ENCODE measurements at regions not wholly inside any gene's neighbourhood (a gene's known extent, or its start where the extent isn't known, plus 50 kb on each side); places are given as distances from the start of the nearest gene placed in this dataset.

DNA sequence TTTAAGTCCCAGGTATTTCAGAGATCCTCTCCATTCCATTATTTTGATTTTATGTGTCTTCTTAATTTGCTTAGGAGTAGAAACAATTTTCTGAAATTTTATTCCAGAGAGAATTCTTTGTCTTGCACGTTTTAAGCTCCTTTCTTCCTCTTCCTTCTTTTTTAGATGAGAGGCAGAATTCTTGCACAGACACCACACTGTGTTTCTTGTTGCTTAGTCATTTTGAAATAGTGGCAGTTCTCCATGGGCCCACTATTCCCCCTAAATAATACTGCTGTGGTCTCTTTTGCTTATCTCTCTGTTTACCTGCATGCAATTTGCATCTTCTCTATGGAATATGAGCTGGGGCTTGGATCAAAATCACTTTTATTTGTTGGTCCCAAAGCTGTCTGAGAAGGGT, 54.3 kb upstream of the WAC start:
- CTCF ChIA-PET, result no interaction called here
- H3K36me3 ChIP-seq (ENCODE audit: control insufficient read depth in 1 of 2, insufficient read depth in 2 of 2, low read length in 2 of 2), result no peaks in the 10 kb centered on the region
- H3K27ac ChIP-seq (ENCODE audit: low read depth, low read length), result no peak overlapping the region
- H3K4me3 ChIP-seq (replicated peaks in 1 of 2; ENCODE audit: low read depth in 1 of 2, low read length in 2 of 2), result no peak overlapping the region
- no peaks in the 10 kb centered on the region for H3K79me2 ChIP-seq (ENCODE audit: insufficient read depth, low read length)
- RAD21 ChIA-PET (ENCODE audit: low non-redundant PET in 1 of 2, low total read pairs in 2 of 2, uncharacterized antibody in 2 of 2, unreplicated experiment in 2 of 2), result no interaction called here
- TF ChIP-seq, protein P1, sequence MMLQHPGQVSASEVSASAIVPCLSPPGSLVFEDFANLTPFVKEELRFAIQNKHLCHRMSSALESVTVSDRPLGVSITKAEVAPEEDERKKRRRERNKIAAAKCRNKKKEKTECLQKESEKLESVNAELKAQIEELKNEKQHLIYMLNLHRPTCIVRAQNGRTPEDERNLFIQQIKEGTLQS (IDR thresholded peaks at IDR 0.05), result no peak
- TF ChIP-seq TCF7L2 (IDR thresholded peaks at IDR 0.05; ENCODE audit: borderline replicate concordance, extremely low read depth, insufficient read depth, insufficient read length) (no peak), CEBPB (IDR thresholded peaks at IDR 0.05; ENCODE audit: low read depth) (no peak), EZH2phosphoT487 (IDR thresholded peaks at IDR 0.05; ENCODE audit: borderline replicate concordance) (no peak), ZFX (IDR thresholded peaks at IDR 0.05) (no peak), SRF (IDR thresholded peaks at IDR 0.05; ENCODE audit: low read depth) (no peak), CBX3 (IDR thresholded peaks at IDR 0.05; ENCODE audit: low read depth) (no peak), SIN3A (IDR thresholded peaks at IDR 0.05; ENCODE audit: low read depth) (no peak), SP1 (IDR thresholded peaks at IDR 0.05; ENCODE audit: low read depth) (no peak), JUND (IDR thresholded peaks at IDR 0.05) (no peak), POLR2A (IDR thresholded peaks at IDR 0.05; ENCODE audit: borderline replicate concordance, extremely low read depth, insufficient read depth, insufficient read length) (no peak), EGR1 (IDR thresholded peaks at IDR 0.05; ENCODE audit: low read depth) (no peak)
- TF ChIP-seq, protein P2, sequence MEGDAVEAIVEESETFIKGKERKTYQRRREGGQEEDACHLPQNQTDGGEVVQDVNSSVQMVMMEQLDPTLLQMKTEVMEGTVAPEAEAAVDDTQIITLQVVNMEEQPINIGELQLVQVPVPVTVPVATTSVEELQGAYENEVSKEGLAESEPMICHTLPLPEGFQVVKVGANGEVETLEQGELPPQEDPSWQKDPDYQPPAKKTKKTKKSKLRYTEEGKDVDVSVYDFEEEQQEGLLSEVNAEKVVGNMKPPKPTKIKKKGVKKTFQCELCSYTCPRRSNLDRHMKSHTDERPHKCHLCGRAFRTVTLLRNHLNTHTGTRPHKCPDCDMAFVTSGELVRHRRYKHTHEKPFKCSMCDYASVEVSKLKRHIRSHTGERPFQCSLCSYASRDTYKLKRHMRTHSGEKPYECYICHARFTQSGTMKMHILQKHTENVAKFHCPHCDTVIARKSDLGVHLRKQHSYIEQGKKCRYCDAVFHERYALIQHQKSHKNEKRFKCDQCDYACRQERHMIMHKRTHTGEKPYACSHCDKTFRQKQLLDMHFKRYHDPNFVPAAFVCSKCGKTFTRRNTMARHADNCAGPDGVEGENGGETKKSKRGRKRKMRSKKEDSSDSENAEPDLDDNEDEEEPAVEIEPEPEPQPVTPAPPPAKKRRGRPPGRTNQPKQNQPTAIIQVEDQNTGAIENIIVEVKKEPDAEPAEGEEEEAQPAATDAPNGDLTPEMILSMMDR (IDR thresholded peaks at IDR 0.05 in 2 of 3, conservative IDR thresholded peaks at IDR 0.05 in 1 of 3; ENCODE audit: borderline replicate concordance in 1 of 3, insufficient read depth in 1 of 3, low read depth in 2 of 3, low read length in 2 of 3), result no peak
- TF ChIP-seq, protein P3, sequence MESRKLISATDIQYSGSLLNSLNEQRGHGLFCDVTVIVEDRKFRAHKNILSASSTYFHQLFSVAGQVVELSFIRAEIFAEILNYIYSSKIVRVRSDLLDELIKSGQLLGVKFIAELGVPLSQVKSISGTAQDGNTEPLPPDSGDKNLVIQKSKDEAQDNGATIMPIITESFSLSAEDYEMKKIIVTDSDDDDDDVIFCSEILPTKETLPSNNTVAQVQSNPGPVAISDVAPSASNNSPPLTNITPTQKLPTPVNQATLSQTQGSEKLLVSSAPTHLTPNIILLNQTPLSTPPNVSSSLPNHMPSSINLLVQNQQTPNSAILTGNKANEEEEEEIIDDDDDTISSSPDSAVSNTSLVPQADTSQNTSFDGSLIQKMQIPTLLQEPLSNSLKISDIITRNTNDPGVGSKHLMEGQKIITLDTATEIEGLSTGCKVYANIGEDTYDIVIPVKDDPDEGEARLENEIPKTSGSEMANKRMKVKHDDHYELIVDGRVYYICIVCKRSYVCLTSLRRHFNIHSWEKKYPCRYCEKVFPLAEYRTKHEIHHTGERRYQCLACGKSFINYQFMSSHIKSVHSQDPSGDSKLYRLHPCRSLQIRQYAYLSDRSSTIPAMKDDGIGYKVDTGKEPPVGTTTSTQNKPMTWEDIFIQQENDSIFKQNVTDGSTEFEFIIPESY (IDR thresholded peaks at IDR 0.05; ENCODE audit: extremely low read depth, insufficient replicate concordance, low read length), result no peak
- TF ChIP-seq, protein P4, sequence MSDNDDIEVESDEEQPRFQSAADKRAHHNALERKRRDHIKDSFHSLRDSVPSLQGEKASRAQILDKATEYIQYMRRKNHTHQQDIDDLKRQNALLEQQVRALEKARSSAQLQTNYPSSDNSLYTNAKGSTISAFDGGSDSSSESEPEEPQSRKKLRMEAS (IDR thresholded peaks at IDR 0.05), result no peak
- POLR2A ChIA-PET, result interaction anchor here (0.5 kb wide), 1 partner anchor 42 kb away, joined by 3 read pairs; no protein-coding TSS in a partner anchor
- no TSS peak for BruUV-seq (replicated peaks)
- H3K9ac ChIP-seq (ENCODE audit: low read length), result no peak overlapping the region
- no peak overlapping the region for H2AFZ ChIP-seq (ENCODE audit: low read depth, low read length, poor library complexity, severe bottlenecking)
- DNase-seq (ENCODE audit: low read depth, low spot score), result no peak
- ATAC-seq, result no peak
- H3K9me3 ChIP-seq (ENCODE audit: control insufficient read depth in 1 of 2, insufficient read depth in 1 of 2, low read depth in 1 of 2, low read length in 2 of 2), result no peaks in the 10 kb centered on the region
- H3K4me1 ChIP-seq (ENCODE audit: control insufficient read depth in 1 of 2, insufficient read depth in 2 of 2, low read length in 2 of 2), result no peaks in the 10 kb centered on the region
- no peaks in the 10 kb centered on the region for H3K9me2 ChIP-seq (ENCODE audit: insufficient read depth)
- intact Hi-C loops (cut with micrococcal nuclease), result no loop called here
- H3K27me3 ChIP-seq (ENCODE audit: insufficient read depth, low read length), result no peaks in the 10 kb centered on the region
- no peaks in the 10 kb centered on the region for H4K20me1 ChIP-seq (ENCODE audit: insufficient read depth)
- no peak overlapping the region for H3K4me2 ChIP-seq (ENCODE audit: low read length)
